Prostate gland (tissue), 2 donors: ENCODE measurements at regions not wholly inside any gene's neighbourhood (a gene's known extent, or its start where the extent isn't known, plus 50 kb on each side); places are given as distances from the start of the nearest gene placed in this dataset.

Experiments
- CTCF ChIP-seq, 4 experiments: fragments of 200-600 bp in 2 of 4; fragments of 450-650 bp in 2 of 4; sonication (generic) in 2 of 4; IDR thresholded peaks; 1 replicate in 3 of 4; 2 replicates in 1 of 4; pipeline ENCODE4 v1.5.1; 2016 to 2019; ENCODE audit warnings: antibody characterized with exemption in 4 of 4, mild to moderate bottlenecking in 2 of 4, moderate library complexity in 2 of 4
- POLR2A ChIP-seq: fragments of 450-650 bp; IDR thresholded peaks from one replicate; pipeline ENCODE4 v1.6.1; 2016; ENCODE audit warnings: antibody characterized with exemption, mild to moderate bottlenecking

GRCh38 chrX:134101636-134102035 lies 116.2 kb upstream of the GPC3 start:
- TF ChIP-seq CTCF (IDR thresholded peaks at IDR 0.05) (no peak), POLR2A (no peak)
